ENCODE measurements at regions not wholly inside any gene's neighbourhood (a gene's known extent, or its start where the extent isn't known, plus 50 kb on each side); places are given as distances from the start of the nearest gene placed in this dataset.

GRCh38 chr13:34758628-34759027 is 183.4 kb upstream of the NBEA start:
- no peak overlapping the region for H3K4me3 ChIP-seq (ENCODE audit: low read depth, low read length)
- TF ChIP-seq MYC (IDR thresholded peaks at IDR 0.05; ENCODE audit: low read depth, low read length), result no peak
- TF ChIP-seq POLR2A (IDR thresholded peaks at IDR 0.05; ENCODE audit: extremely low read depth, insufficient read length), result no peak
- TF ChIP-seq, protein P1, sequence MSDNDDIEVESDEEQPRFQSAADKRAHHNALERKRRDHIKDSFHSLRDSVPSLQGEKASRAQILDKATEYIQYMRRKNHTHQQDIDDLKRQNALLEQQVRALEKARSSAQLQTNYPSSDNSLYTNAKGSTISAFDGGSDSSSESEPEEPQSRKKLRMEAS (IDR thresholded peaks at IDR 0.05; ENCODE audit: low read depth, low read length), result no peak
- TF ChIP-seq, protein P2, sequence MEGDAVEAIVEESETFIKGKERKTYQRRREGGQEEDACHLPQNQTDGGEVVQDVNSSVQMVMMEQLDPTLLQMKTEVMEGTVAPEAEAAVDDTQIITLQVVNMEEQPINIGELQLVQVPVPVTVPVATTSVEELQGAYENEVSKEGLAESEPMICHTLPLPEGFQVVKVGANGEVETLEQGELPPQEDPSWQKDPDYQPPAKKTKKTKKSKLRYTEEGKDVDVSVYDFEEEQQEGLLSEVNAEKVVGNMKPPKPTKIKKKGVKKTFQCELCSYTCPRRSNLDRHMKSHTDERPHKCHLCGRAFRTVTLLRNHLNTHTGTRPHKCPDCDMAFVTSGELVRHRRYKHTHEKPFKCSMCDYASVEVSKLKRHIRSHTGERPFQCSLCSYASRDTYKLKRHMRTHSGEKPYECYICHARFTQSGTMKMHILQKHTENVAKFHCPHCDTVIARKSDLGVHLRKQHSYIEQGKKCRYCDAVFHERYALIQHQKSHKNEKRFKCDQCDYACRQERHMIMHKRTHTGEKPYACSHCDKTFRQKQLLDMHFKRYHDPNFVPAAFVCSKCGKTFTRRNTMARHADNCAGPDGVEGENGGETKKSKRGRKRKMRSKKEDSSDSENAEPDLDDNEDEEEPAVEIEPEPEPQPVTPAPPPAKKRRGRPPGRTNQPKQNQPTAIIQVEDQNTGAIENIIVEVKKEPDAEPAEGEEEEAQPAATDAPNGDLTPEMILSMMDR (IDR thresholded peaks at IDR 0.05; ENCODE audit: low read depth, low read length), result no peak
- DNase-seq (ENCODE audit: low read depth), result no peak

GRCh38 chr13:34762312-34762711 is 179.8 kb upstream of the NBEA start:
- TF ChIP-seq, protein P2 (IDR thresholded peaks at IDR 0.05; ENCODE audit: low read depth, low read length), result no peak
- TF ChIP-seq MYC (IDR thresholded peaks at IDR 0.05; ENCODE audit: low read depth, low read length), result no peak
- TF ChIP-seq, protein P1 (IDR thresholded peaks at IDR 0.05; ENCODE audit: low read depth, low read length), result no peak
- no peak for TF ChIP-seq POLR2A (IDR thresholded peaks at IDR 0.05; ENCODE audit: extremely low read depth, insufficient read length)

GRCh38 chr13:34764246-34764645 is 177.8 kb upstream of the NBEA start:
- TF ChIP-seq, protein P1 (IDR thresholded peaks at IDR 0.05; ENCODE audit: low read depth, low read length), result no peak
- no peak for TF ChIP-seq POLR2A (IDR thresholded peaks at IDR 0.05; ENCODE audit: extremely low read depth, insufficient read length)
- TF ChIP-seq MYC (IDR thresholded peaks at IDR 0.05; ENCODE audit: low read depth, low read length), result no peak
- TF ChIP-seq, protein P2 (IDR thresholded peaks at IDR 0.05; ENCODE audit: low read depth, low read length), result no peak
- DNase-seq (ENCODE audit: low read depth), result no peak
- H3K4me3 ChIP-seq (ENCODE audit: low read depth, low read length), result no peak overlapping the region

More at GRCh38 chr13:34762312-34762711, 179.8 kb upstream of the NBEA start:
- no peak for DNase-seq (ENCODE audit: low read depth)
- H3K4me3 ChIP-seq (ENCODE audit: low read depth, low read length), result no peak overlapping the region

GRCh38 chr13:34765446-34766180 is 176.5 kb upstream of the NBEA start:
- DNase-seq (ENCODE audit: low read depth), result no peak
- H3K4me3 ChIP-seq (ENCODE audit: low read depth, low read length), result no peak overlapping the region
- TF ChIP-seq POLR2A (IDR thresholded peaks at IDR 0.05; ENCODE audit: extremely low read depth, insufficient read length) (no peak), MYC (IDR thresholded peaks at IDR 0.05; ENCODE audit: low read depth, low read length) (no peak)
- TF ChIP-seq, protein P2 (IDR thresholded peaks at IDR 0.05; ENCODE audit: low read depth, low read length), result no peak
- TF ChIP-seq, protein P1 (IDR thresholded peaks at IDR 0.05; ENCODE audit: low read depth, low read length), result no peak

GRCh38 chr13:34767778-34768177 is 174.3 kb upstream of the NBEA start:
- TF ChIP-seq, protein P2 (IDR thresholded peaks at IDR 0.05; ENCODE audit: low read depth, low read length), result no peak
- TF ChIP-seq MYC (IDR thresholded peaks at IDR 0.05; ENCODE audit: low read depth, low read length) (no peak), POLR2A (IDR thresholded peaks at IDR 0.05; ENCODE audit: extremely low read depth, insufficient read length) (no peak)
- TF ChIP-seq, protein P1 (IDR thresholded peaks at IDR 0.05; ENCODE audit: low read depth, low read length), result no peak
- no peak for DNase-seq (ENCODE audit: low read depth)

More at GRCh38 chr13:34767778-34768177, 174.3 kb upstream of the NBEA start:
- no peak overlapping the region for H3K4me3 ChIP-seq (ENCODE audit: low read depth, low read length)
